ENCODE measurements at regions not wholly inside any gene's neighbourhood (a gene's known extent, or its start where the extent isn't known, plus 50 kb on each side); places are given as distances from the start of the nearest gene placed in this dataset.
A peak's percentile ranks its signal among the peaks of the same experiment; 100 is the strongest.

DNA sequence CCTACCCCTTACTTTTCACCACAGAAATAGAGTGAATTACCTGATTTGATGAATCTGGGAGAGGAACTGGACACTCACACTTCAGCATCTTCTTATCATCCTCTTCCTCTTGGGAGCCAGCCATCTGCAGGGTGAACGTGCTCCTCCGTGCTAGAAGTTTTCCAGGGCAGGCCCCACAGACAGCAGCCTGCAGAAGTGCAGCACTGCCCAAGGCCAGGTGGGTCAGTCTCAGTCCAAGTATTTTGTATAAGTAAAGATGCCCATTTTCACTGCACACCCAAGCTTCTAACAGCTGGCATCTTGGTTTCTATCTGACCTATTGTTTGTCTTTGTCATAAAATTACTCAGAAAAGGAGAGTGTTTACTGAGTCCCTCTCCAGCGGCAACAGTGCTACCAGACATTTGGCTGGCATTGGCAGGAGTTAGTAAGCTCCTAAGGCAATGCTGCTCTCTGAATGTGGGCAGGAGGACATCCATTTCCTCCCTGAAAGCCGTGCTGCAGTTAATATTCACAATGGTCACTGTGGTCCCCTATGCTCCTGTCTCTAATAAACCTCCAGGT, 222.6 kb upstream of the CTAGE1 start:
- intact Hi-C loops (cut with micrococcal nuclease): no loop called here
- Mint-ChIP-seq H3K36me3 (no peaks in the 10 kb centered on the region), H3K4me1 (no peaks in the 10 kb centered on the region), H3K27me3 (ENCODE audit: low read depth in 3 of 3) (peaks cover 0 to 2% (median 1%) of the 10 kb centered on the region in 3 donors), H3K27ac (peak overlapping the region in 1 of 7 donors; percentile 85), H3K9me3 (peaks cover 0 to 26% (median 6%) of the 10 kb centered on the region in 7 donors), H3K4me3 (no peak overlapping the region)
- TF ChIP-seq, protein P1, sequence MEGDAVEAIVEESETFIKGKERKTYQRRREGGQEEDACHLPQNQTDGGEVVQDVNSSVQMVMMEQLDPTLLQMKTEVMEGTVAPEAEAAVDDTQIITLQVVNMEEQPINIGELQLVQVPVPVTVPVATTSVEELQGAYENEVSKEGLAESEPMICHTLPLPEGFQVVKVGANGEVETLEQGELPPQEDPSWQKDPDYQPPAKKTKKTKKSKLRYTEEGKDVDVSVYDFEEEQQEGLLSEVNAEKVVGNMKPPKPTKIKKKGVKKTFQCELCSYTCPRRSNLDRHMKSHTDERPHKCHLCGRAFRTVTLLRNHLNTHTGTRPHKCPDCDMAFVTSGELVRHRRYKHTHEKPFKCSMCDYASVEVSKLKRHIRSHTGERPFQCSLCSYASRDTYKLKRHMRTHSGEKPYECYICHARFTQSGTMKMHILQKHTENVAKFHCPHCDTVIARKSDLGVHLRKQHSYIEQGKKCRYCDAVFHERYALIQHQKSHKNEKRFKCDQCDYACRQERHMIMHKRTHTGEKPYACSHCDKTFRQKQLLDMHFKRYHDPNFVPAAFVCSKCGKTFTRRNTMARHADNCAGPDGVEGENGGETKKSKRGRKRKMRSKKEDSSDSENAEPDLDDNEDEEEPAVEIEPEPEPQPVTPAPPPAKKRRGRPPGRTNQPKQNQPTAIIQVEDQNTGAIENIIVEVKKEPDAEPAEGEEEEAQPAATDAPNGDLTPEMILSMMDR (IDR thresholded peaks at IDR 0.05): no peak
- Histone ChIP-seq H2AFZ (ENCODE audit: insufficient read depth, low read depth, low read length, poor library complexity, severe bottlenecking) (no peak overlapping the region), H3K4me3 (replicated peaks in 1 of 3; ENCODE audit: low read depth in 2 of 3, low read length in 3 of 3) (no peak overlapping the region), H4K20me1 (ENCODE audit: insufficient read depth, low read length) (no peaks in the 10 kb centered on the region), H3K27ac (ENCODE audit: low read depth in 1 of 2, low read length in 2 of 2) (no peak overlapping the region), H3K36me3 (replicated peaks in 1 of 2; ENCODE audit: control insufficient read depth in 1 of 2, insufficient read depth in 2 of 2, low read length in 2 of 2) (no peaks in the 10 kb centered on the region), H3K79me2 (ENCODE audit: insufficient read depth, low read length) (no peaks in the 10 kb centered on the region), H3K4me1 (ENCODE audit: control insufficient read depth in 1 of 2, insufficient read depth in 2 of 2, low read length in 2 of 2) (no peaks in the 10 kb centered on the region), H3K9ac (ENCODE audit: insufficient read depth, low read length, poor library complexity, severe bottlenecking) (no peak overlapping the region), H3K4me2 (replicated peaks; ENCODE audit: extremely low read depth, low read length, poor library complexity, severe bottlenecking) (no peak overlapping the region), H3K9me3 (replicated peaks in 1 of 2; ENCODE audit: control insufficient read depth in 1 of 2, insufficient read depth in 1 of 2, low read length in 2 of 2) (peaks cover 8 to 18% of the 10 kb centered on the region in 2 donors), H3K27me3 (ENCODE audit: control insufficient read depth in 2 of 2, insufficient read depth in 2 of 2, low read length in 2 of 2) (no peaks in the 10 kb centered on the region)
- DNase-seq: no peak
- WGBS (ENCODE audit: insufficient coverage): 100% methylated on average over 1 of the region's 4 CpGs

DNA sequence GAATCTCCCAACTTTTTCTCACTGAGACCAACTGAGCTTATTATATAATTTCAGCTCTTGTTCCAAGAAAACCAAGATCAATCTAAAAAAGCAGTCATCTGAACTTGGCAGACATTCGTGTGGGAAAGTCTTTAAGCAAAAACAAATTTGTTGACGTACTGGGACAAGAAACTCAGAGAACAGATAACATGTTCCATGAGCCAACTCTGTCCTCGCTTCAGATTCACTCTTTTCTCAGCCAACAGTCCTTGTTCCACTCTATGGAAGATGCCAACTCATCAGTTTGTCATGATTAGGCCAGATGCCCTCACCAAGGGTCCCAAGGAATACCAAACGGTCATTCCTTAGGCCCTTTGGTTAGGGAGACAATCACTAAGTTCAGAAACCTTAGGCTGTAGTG, 224.2 kb upstream of the CTAGE1 start:
- H3K4me1 ChIP-seq (ENCODE audit: control insufficient read depth in 1 of 2, insufficient read depth in 2 of 2, low read length in 2 of 2): no peaks in the 10 kb centered on the region
- no peaks in the 10 kb centered on the region for H3K36me3 ChIP-seq (replicated peaks in 1 of 2; ENCODE audit: control insufficient read depth in 1 of 2, insufficient read depth in 2 of 2, low read length in 2 of 2)
- H4K20me1 ChIP-seq (ENCODE audit: insufficient read depth, low read length): no peaks in the 10 kb centered on the region
- no peak overlapping the region for H2AFZ ChIP-seq (ENCODE audit: insufficient read depth, low read depth, low read length, poor library complexity, severe bottlenecking)
- no peak overlapping the region for H3K4me3 ChIP-seq (replicated peaks in 1 of 3; ENCODE audit: low read depth in 2 of 3, low read length in 3 of 3)
- H3K27ac ChIP-seq (ENCODE audit: low read depth in 1 of 2, low read length in 2 of 2): no peak overlapping the region
- intact Hi-C loops (cut with micrococcal nuclease): no loop called here
- H3K9ac ChIP-seq (ENCODE audit: insufficient read depth, low read length, poor library complexity, severe bottlenecking): no peak overlapping the region
- WGBS (ENCODE audit: insufficient coverage): 79% methylated on average over 3 of the region's 4 CpGs
- no peaks in the 10 kb centered on the region for H3K36me3 Mint-ChIP-seq
- DNase-seq: no peak
- no peak overlapping the region for H3K4me3 Mint-ChIP-seq
- no peak overlapping the region for H3K4me2 ChIP-seq (replicated peaks; ENCODE audit: extremely low read depth, low read length, poor library complexity, severe bottlenecking)
- H3K79me2 ChIP-seq (ENCODE audit: insufficient read depth, low read length): no peaks in the 10 kb centered on the region
- H3K9me3 ChIP-seq (replicated peaks in 1 of 2; ENCODE audit: control insufficient read depth in 1 of 2, insufficient read depth in 1 of 2, low read length in 2 of 2): peaks cover 8 to 18% of the 10 kb centered on the region in 2 donors
- peaks cover 0 to 2% (median 1%) of the 10 kb centered on the region in 3 donors for H3K27me3 Mint-ChIP-seq (ENCODE audit: low read depth in 3 of 3)
- no peaks in the 10 kb centered on the region for H3K27me3 ChIP-seq (ENCODE audit: control insufficient read depth in 2 of 2, insufficient read depth in 2 of 2, low read length in 2 of 2)
- TF ChIP-seq, protein P1 (IDR thresholded peaks at IDR 0.05): no peak
- H3K4me1 Mint-ChIP-seq: no peaks in the 10 kb centered on the region
- no peak overlapping the region for H3K27ac Mint-ChIP-seq
- H3K9me3 Mint-ChIP-seq: peaks cover 0 to 24% (median 6%) of the 10 kb centered on the region in 7 donors

Measured in CD14-positive monocyte (primary cell).